ENCODE measurements at regions not wholly inside any gene's neighbourhood (a gene's known extent, or its start where the extent isn't known, plus 50 kb on each side); places are given as distances from the start of the nearest gene placed in this dataset.
"Not testable (repeated sequence)": the region's sequence is repeated elsewhere in the genome, so short reads cannot be mapped to it uniquely, and the experiment has no call there.

DNA sequence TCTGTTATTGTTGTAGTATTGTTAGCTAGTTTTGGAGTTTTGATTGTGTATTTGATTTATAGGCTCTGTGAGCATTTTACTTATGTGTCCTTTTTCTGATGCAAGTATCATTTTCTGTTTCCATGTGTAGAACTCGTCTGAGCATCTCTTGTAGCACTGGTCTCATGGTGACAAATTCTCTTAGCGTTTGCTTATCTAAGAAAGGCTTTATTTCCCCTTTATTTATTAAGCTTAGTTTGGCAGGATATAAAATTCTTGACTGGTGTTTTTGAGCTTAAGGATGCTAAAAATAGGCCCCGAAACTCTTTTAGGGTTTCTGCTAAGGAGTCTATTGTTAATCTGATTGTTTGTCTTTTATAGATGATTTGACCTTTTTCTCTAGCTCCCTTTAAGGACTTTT lies 57.6 kb upstream of the THUMPD2 start:
- H3K4me1 ChIP-seq, result no peaks in the 10 kb centered on the region
- 80 to 81% methylated on average over 3 of the region's 3 CpGs for WGBS, 2 donors
- no peaks in the 10 kb centered on the region for H3K36me3 ChIP-seq
- H3K9me3 ChIP-seq, result peaks cover 0 to 8% (median 3%) of the 10 kb centered on the region in 3 donors
- H3K4me3 ChIP-seq, result no peak overlapping the region
- TF ChIP-seq, protein P1, sequence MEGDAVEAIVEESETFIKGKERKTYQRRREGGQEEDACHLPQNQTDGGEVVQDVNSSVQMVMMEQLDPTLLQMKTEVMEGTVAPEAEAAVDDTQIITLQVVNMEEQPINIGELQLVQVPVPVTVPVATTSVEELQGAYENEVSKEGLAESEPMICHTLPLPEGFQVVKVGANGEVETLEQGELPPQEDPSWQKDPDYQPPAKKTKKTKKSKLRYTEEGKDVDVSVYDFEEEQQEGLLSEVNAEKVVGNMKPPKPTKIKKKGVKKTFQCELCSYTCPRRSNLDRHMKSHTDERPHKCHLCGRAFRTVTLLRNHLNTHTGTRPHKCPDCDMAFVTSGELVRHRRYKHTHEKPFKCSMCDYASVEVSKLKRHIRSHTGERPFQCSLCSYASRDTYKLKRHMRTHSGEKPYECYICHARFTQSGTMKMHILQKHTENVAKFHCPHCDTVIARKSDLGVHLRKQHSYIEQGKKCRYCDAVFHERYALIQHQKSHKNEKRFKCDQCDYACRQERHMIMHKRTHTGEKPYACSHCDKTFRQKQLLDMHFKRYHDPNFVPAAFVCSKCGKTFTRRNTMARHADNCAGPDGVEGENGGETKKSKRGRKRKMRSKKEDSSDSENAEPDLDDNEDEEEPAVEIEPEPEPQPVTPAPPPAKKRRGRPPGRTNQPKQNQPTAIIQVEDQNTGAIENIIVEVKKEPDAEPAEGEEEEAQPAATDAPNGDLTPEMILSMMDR (IDR thresholded peaks at IDR 0.05), result no peak
- TF ChIP-seq POLR2A (IDR thresholded peaks at IDR 0.05), result no peak
- H3K27me3 ChIP-seq, result no peaks in the 10 kb centered on the region
- H3K27ac ChIP-seq, result no peak overlapping the region
- DNase-seq, result no peak
- intact Hi-C loops (cut with DNase I), result no loop called here

DNA sequence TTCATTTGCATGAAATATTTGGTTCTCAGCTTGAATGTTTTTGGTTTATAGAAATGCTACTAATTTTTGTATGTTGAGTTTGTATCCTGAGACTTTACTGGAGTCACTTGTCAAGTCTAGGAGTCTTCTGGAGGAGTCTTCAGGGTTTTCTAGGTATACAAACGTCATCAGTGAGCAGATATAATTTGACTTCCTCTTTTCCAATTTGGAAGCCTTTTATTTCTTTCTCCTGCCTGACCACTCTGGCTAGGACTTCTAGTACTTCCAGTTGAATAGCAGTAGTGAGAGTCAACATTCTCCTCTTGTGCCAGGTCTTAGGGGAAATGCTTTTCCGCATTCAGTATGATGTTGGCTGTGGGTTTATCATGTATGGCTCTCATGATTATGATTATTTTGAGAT lies 55.4 kb upstream of the THUMPD2 start:
- Histone ChIP-seq H3K27ac (no peak overlapping the region), H3K9me3 (peaks cover 0 to 8% (median 3%) of the 10 kb centered on the region in 3 donors), H3K36me3 (no peaks in the 10 kb centered on the region), H3K4me1 (no peaks in the 10 kb centered on the region), H3K4me3 (no peak overlapping the region), H3K27me3 (no peaks in the 10 kb centered on the region)
- no peak for TF ChIP-seq POLR2A (IDR thresholded peaks at IDR 0.05)
- no peak for DNase-seq
- 75 to 81% methylated on average over 2 of the region's 2 CpGs for whole genome bisulfite sequencing, 2 donors
- intact Hi-C loops (cut with DNase I), result no loop called here

DNA sequence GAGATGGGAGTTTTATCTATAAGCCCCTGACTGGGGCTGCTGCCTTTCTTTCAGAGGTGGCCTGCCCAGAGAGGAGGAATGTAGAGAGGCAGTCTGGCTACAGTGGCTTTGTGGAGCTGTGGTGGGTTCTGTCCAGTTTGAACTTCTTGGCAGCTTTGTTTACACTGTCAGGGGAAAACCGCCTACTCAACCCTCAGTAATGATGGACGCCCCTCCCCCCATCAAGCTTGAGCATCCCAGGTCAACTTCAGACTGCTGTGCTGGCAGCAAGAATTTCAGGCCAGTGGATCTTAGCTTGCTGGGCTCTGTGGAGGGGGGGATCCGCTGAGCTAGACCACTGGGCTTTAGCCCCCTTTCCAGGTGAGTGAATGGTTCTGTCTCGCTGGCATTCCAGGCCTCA lies 51.6 kb upstream of the THUMPD2 start:
- H3K27ac ChIP-seq; DNase-seq; H3K4me3 ChIP-seq; H3K27me3 ChIP-seq; H3K36me3 ChIP-seq; intact Hi-C loops (cut with DNase I); H3K4me1 ChIP-seq; H3K9me3 ChIP-seq: not testable (repeated sequence)
- 40% methylated on average over 1 of the region's 4 CpGs for WGBS, 2 donors
